HL-60 (cell line): ENCODE measurements at regions not wholly inside any gene's neighbourhood (a gene's known extent, or its start where the extent isn't known, plus 50 kb on each side); places are given as distances from the start of the nearest gene placed in this dataset.

Experiments
- DNase-seq, 2 experiments: peaks; one replicate each; pipeline ENCODE4 v3.0.0-alpha.2; 2010 to 2020; ENCODE audit warnings: low read depth in 1 of 2, low spot score in 1 of 2
- H3K27ac ChIP-seq: fragments of 250-450 bp; sonication (Bioruptor Pico); replicated peaks from 2 replicates; pipeline ENCODE4 v1.5.1; 2020; ENCODE audit warnings: mild to moderate bottlenecking, moderate library complexity
- H3K27me3 ChIP-seq: fragments of 250-450 bp; sonication (Bioruptor Pico); 2 replicates; pipeline ENCODE4 v1.5.1; 2021; ENCODE audit warnings: mild to moderate bottlenecking, moderate library complexity; ENCODE audit not compliant: insufficient read depth, poor library complexity, severe bottlenecking
- H3K4me3 ChIP-seq: replicated peaks from 2 replicates; pipeline ENCODE4 v1.5.1; 2011; ENCODE audit warnings: mild to moderate bottlenecking, control low read depth, low read length; ENCODE audit not compliant: insufficient read depth
- GABPA ChIP-seq: IDR thresholded peaks from 2 replicates; pipeline ENCODE4 v1.6.1; 2012; ENCODE audit warnings: low read depth
- POLR2AphosphoS5 ChIP-seq: IDR thresholded peaks from 2 replicates; pipeline ENCODE4 v1.6.1; 2012; ENCODE audit warnings: low read depth
- SPI1 ChIP-seq: IDR thresholded peaks from 2 replicates; pipeline ENCODE4 v1.6.1; 2012; ENCODE audit warnings: low read depth, mild to moderate bottlenecking, borderline replicate concordance
- TF ChIP-seq, protein P1 (sequence below): IDR thresholded peaks from 2 replicates; pipeline ENCODE4 v1.6.1; 2012; ENCODE audit warnings: low read depth; ENCODE audit not compliant: insufficient replicate concordance
- TF ChIP-seq, protein P2 (sequence below): IDR thresholded peaks from one replicate; pipeline ENCODE4 v1.5.1; 2011; ENCODE audit warnings: low read length, control low read depth, inconsistent platforms; ENCODE audit not compliant: insufficient read depth

DNA sequence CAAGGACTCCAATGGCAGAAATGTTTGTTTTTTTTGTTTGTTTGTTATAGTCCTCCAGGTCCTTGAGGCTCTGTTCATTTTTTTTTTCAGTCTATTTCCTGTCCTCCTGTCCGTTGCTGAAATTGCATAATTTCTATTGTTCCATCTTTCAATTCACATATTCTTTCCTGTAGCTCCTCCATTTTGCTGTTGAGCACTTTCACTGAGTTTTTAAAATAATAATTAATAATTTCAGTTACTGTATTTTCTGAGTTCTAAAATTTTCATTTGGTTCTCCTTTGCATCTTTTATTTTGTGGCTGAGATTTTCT, 202.3 kb upstream of the AGR3 start:
- DNase-seq: no peak
- Histone ChIP-seq H3K27ac (no peak overlapping the region), H3K27me3 (no peaks in the 10 kb centered on the region), H3K4me3 (no peak overlapping the region)
- TF ChIP-seq SPI1 (no peak), POLR2AphosphoS5 (no peak), GABPA (no peak)
- TF ChIP-seq, protein P1, sequence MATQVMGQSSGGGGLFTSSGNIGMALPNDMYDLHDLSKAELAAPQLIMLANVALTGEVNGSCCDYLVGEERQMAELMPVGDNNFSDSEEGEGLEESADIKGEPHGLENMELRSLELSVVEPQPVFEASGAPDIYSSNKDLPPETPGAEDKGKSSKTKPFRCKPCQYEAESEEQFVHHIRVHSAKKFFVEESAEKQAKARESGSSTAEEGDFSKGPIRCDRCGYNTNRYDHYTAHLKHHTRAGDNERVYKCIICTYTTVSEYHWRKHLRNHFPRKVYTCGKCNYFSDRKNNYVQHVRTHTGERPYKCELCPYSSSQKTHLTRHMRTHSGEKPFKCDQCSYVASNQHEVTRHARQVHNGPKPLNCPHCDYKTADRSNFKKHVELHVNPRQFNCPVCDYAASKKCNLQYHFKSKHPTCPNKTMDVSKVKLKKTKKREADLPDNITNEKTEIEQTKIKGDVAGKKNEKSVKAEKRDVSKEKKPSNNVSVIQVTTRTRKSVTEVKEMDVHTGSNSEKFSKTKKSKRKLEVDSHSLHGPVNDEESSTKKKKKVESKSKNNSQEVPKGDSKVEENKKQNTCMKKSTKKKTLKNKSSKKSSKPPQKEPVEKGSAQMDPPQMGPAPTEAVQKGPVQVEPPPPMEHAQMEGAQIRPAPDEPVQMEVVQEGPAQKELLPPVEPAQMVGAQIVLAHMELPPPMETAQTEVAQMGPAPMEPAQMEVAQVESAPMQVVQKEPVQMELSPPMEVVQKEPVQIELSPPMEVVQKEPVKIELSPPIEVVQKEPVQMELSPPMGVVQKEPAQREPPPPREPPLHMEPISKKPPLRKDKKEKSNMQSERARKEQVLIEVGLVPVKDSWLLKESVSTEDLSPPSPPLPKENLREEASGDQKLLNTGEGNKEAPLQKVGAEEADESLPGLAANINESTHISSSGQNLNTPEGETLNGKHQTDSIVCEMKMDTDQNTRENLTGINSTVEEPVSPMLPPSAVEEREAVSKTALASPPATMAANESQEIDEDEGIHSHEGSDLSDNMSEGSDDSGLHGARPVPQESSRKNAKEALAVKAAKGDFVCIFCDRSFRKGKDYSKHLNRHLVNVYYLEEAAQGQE: no peak
- TF ChIP-seq, protein P2, sequence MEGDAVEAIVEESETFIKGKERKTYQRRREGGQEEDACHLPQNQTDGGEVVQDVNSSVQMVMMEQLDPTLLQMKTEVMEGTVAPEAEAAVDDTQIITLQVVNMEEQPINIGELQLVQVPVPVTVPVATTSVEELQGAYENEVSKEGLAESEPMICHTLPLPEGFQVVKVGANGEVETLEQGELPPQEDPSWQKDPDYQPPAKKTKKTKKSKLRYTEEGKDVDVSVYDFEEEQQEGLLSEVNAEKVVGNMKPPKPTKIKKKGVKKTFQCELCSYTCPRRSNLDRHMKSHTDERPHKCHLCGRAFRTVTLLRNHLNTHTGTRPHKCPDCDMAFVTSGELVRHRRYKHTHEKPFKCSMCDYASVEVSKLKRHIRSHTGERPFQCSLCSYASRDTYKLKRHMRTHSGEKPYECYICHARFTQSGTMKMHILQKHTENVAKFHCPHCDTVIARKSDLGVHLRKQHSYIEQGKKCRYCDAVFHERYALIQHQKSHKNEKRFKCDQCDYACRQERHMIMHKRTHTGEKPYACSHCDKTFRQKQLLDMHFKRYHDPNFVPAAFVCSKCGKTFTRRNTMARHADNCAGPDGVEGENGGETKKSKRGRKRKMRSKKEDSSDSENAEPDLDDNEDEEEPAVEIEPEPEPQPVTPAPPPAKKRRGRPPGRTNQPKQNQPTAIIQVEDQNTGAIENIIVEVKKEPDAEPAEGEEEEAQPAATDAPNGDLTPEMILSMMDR: no peak

DNA sequence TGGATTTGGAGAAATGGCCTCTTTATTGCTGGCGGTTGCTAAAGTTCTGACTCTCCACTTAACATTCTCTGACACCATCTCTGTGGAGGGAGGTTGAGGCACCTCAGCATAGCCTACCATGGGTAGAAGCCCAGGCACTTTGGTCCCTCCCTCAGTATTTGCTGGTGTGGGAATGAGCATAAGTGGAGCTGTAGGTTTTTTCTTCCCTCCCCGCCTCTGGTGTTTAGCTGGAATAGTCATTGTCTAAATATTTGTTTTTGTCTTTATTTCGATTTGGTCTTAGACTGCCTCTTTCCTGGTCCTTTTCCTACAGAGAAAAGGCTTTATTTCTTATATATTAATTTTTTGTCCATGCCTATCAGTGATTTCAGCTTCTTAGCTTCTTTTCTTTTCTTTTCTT, 203.4 kb upstream of the AGR3 start:
- no peak for DNase-seq
- H3K27me3 ChIP-seq: no peaks in the 10 kb centered on the region
- TF ChIP-seq GABPA (no peak), POLR2AphosphoS5 (no peak), SPI1 (no peak)
- TF ChIP-seq, protein P1: no peak
- TF ChIP-seq, protein P2: no peak

DNA sequence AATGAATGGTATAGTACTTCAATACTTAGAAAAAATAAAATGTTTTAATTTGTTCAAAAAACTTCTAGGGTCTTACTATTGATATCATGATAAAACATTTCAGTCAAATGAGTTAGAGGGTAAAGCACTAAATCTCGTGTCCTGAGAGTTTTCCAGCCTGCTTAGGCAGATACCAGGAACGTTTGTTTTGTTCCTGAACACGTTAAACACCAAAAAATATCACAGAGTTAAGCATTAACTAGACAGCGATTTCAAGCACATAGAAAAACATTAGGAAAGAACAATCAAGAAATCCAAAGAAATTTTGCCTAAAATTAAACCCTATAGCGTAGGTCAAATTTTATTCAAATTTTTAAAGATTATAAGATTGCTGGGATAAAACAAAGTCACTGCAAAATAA, 204.6 kb upstream of the AGR3 start:
- Histone ChIP-seq H3K4me3 (no peak overlapping the region), H3K27ac (no peak overlapping the region), H3K27me3 (no peaks in the 10 kb centered on the region)
- no peak for DNase-seq
- TF ChIP-seq POLR2AphosphoS5: no peak
- TF ChIP-seq, protein P1: no peak
- TF ChIP-seq, protein P2: no peak
- no peak for TF ChIP-seq SPI1
- TF ChIP-seq GABPA: no peak

More for the DNA sequence above, 203.4 kb upstream of the AGR3 start:
- Histone ChIP-seq H3K27ac (no peak overlapping the region), H3K4me3 (no peak overlapping the region)
